RPMI8226 (cell line): ENCODE measurements at regions not wholly inside any gene's neighbourhood (a gene's known extent, or its start where the extent isn't known, plus 50 kb on each side); places are given as distances from the start of the nearest gene placed in this dataset.
"Not testable (repeated sequence)": the region's sequence is repeated elsewhere in the genome, so short reads cannot be mapped to it uniquely, and the experiment has no call there.

Source experiments
- DNase-seq: peaks from one replicate; pipeline ENCODE4 v3.0.0-alpha.2; 2015

DNA sequence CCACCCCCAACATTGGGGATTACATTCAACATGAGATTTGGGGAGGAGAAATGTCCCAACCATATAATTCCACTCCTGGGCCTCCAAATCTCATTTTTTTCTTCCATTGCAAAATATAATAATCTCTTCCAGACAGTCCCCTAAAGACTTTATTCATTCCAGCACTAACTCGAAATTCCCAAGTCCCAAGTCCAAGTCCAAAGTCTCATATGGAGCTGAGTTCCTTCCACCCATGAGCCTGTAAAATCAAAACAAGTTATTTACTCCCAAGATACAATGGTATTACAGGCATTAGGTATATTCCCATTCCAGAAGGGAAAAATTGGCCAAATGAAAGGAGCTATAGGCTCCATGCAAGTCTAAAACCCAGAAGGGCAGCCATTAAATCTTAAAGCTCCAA, 56.7 kb downstream of the P2RY1 start:
- DNase-seq = no peak

DNA sequence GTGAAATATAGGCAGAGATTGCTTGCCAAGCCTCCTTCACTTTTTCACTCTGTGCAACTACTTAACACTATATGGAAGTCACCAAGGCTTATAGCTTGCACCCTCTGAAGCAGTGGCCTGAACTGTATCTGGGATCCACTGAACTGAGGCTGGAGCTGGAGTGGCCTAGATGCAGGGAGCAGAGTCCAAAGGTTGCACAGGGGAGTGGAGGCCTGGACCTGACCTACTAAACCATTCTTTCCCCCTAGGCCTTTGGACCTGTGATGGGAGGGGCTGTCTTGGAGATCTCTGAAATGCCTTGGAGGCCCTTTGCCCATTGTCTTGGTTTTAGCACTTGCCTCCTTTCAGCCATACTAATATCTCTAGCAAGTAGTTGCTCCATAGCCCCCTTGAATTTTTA, 57.5 kb downstream of the P2RY1 start:
- DNase-seq = no peak

DNA sequence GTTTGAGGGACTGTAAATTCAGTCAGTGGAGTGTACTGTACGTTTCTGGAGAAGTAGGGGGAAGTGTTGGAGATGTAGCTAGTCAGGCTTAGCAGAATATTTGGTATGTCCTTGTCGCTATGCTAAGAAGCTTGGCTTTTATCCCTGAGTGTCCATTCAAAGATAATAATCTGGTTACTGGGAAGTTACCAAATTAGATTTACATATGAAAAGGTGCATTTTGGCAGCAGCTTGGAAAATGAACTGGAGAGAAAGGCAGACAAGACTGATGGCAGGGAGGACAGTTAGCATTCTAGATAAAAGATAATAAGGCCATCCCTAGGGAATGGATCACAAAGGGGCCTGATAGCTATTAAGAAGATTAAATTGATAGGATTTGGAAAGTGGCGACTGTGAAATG, 58.7 kb downstream of the P2RY1 start:
- no peak for DNase-seq

DNA sequence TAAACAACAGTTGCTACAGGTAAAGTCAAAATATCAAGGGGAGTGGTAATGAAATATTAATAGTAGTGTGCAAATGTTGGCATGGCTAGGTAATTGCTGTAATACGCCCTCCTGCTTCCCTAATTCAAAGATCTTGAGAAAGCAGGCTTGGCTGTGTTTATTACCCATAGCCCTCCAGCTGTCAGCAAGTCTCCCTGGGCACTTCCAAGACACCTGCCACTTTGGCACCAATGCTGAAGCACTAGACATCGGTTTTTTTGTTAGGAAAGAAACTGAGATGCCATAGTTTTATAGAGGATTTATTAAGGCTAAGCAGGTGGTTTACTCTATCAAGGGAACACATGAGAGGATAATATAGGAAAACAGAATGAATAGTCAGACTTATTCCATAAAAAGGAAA, 64.4 kb downstream of the P2RY1 start:
- DNase-seq = no peak

DNA sequence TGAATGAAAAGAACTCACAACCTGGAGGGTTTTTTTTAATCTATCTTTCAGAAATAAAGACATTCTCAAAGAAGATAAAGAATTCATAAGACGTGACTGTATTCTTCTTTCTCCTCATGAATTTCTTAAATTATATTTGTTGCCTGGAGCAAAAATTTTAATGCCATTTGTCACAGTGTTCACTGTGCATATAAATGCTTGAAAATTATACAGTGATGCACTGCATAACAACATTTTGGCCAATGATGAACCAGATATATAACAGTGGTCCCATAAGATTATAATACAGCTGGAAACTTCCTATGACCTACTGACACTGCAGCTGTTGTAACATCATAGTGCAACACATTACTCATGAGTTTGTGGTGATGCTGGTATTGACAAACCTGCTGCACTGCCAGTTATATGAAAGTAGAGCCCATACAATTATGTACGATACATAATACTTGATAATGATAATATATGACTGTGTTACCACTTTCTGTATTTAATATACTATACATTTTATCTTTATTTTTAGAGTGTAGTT, 67.3 kb downstream of the P2RY1 start:
- DNase-seq = no peak

DNA sequence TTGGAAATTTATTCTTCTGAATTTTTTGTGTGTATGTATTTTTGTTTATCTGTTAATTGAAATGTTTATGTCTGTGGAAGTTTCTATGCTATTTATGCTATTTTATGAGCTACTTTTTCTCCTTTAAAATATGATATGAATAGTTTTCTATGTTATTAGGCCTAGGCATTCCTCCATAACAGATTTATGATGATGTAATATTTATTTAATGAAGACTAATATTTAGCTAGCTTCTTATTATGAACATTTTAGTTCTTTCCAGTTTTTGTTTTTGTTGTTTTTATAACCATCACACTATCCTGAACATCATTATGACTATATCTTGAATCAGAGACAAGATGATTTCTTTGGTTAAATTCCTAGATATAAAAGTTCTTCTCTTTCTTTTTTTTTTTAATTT, 70.7 kb downstream of the P2RY1 start:
- no peak for DNase-seq

DNA sequence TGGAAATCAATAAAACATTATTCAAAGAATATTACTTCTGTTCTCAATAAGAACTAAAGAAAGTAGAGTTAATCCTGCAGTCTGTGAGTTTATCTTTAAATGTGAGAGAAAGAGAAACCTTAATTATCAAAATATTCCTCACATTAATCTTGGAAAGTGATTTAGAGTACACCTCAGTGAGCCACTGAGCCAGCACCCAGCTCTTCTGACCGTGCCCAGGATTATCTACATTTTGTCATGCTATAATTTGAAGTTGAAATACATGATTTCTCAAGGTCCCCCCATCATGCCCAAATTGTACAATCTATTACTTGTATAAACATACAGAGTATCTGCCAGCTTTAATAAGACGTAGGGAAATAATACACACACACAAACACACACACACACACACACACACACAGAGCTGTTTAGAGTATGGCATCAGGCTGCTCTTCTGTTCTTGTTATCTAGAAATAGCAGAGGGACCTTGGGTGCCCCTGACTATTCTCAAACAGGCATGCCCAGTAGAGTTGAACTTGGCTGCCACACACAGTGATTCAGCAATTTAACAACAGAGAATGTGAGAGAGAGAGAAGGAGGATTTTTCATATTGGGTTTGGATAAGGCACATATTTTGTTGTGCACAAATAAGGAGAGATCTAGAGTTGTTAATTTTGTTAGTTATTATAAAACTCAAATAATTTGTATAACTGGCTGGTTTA, 74.4 kb downstream of the P2RY1 start:
- peak; percentile 15 for DNase-seq

DNA sequence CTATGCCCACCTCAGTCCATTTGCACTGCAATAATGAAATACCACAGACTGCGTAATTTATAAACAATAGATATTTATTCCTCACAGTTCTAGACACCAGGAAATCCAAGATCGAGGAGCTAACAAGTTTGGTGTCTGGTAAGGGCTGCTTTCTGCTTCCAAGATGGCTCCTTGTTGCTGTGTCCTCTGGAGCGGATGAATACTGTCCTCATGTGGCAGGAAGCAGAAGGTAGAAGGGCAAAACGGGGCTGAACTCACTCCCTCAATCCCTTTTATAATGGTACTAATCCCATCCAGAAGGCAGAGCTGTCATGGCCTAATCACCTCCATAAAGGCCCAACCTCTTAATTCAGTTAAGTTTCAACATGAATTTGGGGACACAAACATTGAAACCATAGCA, 75.3 kb downstream of the P2RY1 start:
- DNase-seq = no peak

DNA sequence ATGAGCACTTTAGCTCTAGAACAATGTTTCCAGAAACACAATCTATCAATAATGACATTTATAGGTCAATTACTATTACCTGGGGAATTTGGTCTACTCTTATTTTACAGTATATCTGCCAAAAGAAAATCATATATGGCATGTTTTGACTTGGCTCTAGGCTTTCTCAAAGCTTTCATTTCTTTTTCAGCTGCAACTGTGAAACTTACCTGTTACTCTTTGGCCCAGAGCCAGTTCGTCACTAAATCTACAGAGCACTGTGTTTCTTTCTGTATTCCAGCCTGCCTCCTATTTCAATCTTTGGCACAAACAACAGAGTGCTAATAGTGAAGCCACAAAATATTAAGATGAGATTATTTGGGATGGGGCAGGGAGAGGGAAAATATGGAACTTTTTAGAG, 76.0 kb downstream of the P2RY1 start:
- peak; percentile 62 for DNase-seq

DNA sequence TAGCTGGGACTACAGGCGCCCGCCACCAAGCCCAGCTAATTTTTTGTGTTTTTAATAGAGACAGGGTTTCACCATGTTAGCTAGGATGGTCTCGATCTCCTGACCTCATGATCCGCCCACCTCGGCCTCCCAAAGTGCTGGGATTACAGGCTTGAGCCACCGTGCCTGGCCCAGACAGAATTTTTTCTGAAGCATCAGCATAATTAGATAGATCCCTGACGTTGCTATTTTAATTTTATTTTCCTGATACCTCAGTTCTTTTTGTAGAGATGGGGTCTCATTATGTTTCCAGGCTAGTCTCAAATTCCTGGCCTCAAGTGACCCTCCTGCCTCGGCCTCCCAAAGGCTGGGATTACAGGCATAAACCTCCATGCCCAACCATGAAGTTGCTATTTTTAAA, 79.8 kb downstream of the P2RY1 start:
- not testable (repeated sequence) for DNase-seq

DNA sequence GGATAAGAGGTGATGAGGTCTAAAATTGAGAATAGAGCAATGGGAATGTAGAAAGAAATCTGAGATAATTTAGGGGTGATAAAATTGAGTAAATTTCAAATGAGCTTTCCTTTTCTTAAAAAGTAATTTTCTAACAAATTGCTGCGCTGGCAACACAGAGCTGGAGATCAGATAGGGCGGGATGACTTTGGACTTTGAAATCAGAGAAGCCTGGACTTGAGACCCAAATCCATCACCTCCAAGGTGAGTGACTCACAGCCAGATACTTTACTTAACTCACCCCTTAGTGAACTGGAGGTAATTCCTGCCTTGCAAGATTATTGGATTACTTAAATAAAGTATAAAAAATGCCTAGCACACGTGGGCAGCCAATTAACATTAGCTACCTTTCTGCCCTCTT, 80.8 kb downstream of the P2RY1 start:
- no peak for DNase-seq

DNA sequence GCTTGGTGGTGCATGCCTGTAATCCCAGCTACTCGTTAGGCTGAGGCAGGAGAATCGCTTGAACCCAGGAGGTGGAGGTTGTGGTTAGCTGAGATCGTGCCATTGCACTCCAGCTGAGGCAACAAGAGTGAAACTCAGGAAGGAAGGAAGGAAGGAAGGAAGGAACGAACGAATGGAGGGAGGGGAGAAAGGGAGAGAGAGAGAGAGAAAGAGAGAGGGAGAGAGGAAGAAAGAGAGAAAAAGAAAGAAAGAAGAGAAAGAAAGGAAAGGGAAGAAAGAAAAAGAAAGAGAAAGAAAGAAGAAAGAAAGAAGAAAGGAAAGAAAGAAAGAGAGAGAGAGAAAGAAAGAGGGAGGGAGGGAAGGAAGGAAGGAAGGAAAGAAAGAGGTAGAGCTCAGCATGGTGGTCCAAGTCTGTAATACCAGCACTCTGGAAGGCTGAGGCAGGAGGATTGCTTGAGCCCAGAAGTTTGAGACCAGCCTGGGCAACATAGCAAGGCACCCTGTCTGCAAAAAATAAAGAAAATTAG, 81.9 kb downstream of the P2RY1 start:
- DNase-seq = no peak

DNA sequence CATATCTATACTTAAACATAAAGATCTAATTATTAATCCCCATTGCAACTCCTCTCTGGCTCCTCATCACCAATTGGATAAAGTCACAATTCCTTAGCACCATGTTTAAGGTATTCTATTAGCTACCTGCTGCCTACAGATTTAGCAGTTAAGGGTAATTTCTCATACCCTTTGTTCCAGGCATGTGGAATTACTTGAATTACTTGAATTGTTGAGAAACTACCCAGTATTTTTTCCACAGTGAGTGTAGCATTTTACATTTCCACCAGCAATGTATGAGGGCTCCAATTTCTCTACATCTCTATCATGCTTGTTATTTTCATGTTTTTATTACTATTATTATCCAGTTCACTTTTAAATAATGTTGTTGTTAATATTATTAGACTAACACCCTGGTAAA, 86.4 kb downstream of the P2RY1 start:
- no peak for DNase-seq

DNA sequence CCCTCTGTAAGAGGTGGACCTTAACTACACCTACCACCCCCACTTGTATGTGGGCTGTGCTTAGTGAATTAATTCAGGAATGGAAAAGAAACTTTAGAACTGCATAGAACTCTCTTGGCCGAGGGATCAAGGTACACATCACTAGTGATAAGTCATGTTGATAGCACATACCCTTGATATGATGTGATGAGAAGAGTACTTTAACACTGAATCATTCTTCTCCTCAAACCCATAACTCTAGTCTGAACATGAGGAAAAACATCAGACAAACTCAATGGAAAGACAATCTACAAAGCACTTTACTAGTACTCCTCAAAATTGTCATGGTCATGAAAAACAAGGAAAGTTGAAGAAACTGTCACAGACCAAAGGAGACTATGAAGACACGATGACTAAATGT, 87.6 kb downstream of the P2RY1 start:
- no peak for DNase-seq

DNA sequence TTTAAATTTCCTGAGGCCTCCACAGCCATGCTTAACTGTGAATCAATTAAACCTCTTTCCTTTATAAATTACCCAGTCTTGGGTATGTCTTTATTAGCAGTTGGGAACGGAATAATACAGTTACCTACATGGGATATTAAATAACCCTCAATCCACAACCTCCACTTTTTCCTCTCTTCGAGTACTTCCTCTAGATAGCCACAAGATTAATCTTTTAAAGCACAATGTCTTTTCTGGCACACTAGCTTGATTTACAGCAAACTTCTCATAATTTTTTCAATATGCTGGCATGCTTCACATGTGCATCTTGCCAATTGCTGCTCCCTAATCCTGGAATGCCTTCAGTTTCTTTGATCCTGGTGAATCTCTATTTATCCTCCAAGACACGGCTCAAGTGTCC, 92.2 kb downstream of the P2RY1 start:
- DNase-seq = no peak

DNA sequence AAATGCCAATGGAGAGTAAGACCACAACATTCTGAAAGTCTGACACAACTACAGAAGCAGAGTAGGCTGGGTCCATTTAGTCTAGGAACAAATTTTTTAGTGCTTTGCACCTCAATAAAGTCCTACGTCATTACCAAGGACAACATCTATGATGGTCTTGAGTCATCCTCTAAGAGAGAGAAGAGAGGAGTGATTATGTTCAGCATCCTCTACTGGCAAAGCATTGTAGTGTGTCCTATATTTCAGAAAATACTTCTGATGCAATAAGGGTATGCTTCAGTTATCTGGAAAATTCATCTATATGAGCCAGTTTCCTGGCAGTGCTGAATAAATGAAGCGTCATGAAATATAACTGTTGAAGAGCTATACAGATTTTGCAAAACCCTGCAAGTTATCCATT, 95.6 kb downstream of the P2RY1 start:
- no peak for DNase-seq

DNA sequence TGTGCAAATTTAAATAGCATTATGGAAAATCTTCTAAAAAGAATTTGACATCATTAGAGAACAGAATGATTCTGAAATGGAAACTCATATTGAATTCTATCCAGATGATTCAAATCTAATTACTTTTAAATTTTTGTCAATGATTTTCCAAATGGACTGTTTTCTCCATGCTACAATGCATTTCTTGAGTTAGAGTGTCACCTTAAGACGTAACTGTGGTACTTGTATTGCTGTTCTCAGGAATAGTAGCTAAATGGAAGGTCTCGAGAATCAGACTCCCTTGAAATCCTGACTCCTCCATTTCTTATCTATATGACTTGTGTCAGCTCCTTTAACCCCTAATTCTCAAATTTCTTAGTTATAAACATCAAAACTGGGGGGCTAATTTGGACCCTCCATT, 102.3 kb downstream of the P2RY1 start:
- DNase-seq = no peak

DNA sequence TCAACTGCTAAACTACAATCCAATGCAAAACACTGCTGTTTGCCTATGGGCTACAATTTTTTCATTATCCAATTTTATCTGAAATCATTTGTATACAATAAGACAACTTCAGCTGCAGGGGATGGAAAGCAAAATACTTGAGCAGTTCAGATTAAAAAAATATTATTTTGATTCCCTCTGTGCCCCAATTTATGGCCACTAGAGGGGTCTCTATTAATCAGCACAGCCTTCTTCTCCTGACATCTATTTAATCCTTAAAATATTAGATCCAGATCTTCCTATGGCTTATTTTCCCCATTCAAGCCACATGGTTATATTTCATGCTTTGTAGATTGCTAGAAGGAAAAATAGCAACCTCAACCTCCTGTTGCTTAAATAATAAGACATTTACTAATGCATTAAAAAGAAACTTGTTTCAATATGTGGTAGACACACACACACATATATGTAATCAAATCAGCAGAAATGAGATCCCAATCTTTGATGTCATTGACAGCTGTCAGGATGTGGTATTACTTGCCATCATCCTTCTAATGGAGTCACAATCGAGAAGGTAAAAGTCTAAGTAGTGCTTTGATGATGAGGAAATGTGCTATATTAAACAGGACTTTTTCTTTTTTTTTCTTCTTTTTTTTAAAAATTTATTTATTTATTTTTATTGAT, 104.2 kb downstream of the P2RY1 start:
- no peak for DNase-seq

DNA sequence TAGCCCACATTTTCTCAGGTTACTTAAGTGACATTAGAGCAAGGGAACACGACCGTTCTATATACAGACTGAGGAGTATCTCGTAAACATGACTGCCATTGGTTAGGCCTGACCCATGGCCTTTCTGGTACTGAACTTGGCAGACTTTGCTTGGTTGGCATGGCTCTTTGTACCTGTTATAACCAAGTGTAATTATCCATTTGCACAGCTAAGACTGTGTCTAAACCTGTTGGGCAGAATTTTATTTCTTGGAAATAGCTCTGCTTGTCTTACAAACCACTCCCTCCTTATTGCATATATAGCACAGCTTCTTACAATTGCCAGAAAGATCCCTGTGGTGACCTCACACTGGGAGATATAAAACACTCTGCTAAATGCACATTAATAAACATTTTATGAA, 106.9 kb downstream of the P2RY1 start:
- no peak for DNase-seq

DNA sequence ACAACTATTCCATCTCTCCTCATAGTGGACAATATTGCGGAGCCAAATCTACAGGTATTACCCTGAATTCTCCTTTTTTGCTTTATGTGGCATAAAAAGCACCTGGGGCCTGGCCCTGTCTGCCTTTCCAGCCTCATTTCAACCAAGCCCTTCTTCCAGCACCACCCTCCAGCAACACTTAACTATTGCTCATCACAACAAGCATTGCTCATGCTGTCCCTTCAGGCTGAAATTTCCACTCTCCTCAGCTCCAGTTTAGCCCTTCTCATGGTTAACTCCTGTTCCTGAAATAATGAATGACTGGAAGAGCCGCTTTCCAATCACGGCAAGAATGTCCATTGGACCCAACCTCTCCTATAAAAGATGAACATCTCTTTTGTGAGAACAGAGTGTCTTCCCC, 107.4 kb downstream of the P2RY1 start:
- DNase-seq = no peak

DNA sequence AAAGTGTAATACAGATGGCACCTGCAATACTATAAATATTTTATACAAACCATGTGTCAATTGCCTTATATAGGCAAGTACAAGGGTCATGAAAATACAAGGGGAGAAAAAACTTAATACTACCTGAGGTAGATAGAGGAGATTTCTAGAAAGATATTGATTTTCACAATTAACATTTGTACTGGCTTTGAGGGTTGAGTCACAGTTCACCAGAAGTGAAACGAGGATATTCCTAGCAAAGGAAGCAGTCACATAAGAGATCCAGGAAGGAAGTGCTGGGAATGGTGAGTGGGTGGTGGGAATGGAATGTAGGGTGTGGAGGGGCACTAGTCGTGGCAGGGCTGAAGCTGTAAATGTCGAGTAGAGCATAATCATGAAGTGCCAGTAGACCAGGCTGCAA, 108.7 kb downstream of the P2RY1 start:
- DNase-seq = no peak

DNA sequence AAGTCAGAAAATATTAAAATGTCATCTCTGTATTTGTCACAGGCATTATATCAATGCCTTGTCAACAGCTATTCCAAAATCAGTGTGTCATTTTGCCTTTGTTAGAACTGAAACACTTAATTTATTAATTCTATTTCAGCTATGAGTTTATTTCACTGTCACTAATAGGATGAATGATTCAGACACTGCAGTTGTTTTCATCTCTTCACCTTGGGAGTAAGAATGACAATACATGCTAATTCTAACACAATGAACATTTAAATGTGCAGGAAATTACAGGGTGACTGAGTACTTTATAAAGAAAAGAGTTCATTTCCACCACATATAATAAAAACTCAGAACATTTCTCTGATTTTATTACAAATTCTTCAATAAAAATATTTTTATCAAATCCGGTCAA, 109.7 kb downstream of the P2RY1 start:
- no peak for DNase-seq

DNA sequence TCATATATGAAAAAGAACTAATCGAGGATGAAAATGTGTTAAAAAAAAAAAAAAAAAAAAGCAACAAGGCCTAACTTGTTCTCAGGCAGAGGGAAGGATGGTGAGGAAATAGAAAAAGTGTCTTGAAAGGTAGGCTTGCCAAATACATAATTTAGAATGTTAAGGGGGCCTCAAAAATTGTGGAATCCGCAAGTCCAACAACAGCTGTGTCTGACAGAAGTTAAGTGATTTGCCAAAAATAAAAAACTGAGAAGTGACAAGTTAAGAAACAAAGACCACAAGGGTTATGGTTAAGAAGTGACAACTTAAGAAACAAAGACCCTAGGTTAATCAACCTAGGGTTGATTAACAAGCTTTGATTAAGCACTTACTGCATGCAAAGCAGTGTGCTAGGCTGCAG, 110.6 kb downstream of the P2RY1 start:
- DNase-seq = no peak

DNA sequence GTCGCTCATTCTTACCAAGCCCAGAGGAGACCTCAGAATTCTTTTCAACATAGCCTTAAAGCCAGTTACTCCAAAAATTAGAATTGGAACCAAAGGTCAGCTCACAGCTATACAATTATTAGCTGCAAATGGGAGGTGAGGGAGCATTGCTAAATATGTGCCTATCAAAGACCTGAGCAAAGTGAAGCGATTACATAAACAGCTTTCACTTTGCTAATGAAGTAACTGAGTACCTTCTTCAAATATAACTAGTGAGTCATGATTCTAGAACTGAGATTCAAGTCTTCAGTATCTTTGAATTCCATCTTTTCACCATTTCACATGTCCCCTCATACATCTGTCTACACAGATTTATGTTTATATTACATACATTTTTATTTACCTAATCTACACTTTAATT, 122.6 kb downstream of the P2RY1 start:
- DNase-seq = no peak

DNA sequence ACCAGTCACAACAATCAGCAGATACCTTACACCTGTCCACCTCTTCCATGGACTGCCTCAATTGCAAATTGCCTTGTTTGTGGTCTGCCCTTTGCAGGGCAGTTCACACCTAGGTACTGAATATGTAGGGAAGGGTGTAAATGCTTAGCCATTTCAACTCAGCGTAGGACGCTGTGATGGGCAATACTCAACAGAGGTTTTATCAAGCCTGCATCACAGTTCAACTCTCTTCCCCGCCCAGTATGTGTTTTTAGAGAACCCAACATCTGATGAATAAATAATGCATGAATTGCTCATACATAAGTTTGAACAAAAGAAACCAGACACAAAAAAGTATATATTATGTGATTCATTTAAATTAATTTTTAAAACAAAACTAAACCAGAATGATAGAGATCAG, 124.4 kb downstream of the P2RY1 start:
- DNase-seq = no peak
